ENCODE measurements at regions not wholly inside any gene's neighbourhood (a gene's known extent, or its start where the extent isn't known, plus 50 kb on each side); places are given as distances from the start of the nearest gene placed in this dataset.

GRCh38 chr18:2301316-2301715, 270.0 kb downstream of the METTL4 start:
- no peak for DNase-seq

GRCh38 chr18:2302012-2302411, 269.3 kb downstream of the METTL4 start:
- no peak for DNase-seq

DNA sequence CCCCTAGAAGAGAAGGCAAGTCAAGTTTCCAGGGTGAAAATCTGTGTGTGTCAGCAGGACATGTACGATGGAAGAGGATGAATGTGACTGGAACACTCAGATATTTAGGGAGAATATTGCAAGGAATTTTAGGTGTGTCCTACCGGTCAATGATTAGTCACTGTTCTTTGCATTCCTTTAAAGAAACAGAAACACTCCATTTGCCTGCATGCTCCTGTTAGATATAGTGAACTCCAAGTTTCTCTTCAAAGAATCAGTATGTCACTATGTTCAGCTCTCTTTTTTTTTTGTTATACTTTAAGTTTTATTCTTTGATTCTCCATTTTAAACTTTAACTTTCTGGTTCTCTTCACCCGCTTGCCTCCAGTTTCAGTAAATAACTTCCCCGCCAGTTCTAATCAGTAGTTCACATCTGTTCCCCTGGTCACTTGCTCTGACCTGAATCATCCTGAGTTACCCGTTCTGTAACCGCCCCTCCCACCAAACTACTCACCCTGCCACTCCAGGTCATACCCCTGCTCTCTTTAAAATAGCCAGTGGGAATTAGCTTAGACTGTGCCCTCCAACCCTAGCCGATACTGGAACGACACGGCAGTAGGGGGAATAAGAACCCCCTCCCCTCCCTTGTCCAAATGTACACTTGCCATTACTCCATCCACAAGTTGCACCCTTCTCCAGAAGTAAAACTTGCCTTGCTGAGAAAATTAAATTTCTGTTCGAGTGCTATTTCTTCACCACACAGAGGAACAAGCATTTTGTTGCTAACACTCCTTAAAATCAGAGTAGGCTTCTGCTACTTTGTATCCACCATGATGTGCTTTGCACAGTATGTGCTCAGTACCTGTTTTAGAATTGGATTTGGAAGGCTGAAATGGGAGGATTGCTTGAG, 268.4 kb downstream of the METTL4 start:
- DNase-seq, result no peak

- no peak for DNase-seq
Measured at GRCh38 chr18:2303517-2304238, 267.6 kb downstream of the METTL4 start.

GRCh38 chr18:2304378-2305175, 266.7 kb downstream of the METTL4 start:
- DNase-seq, result no peak

- DNase-seq, result no peak
Measured at GRCh38 chr18:2306606-2307005, 264.7 kb downstream of the METTL4 start.

DNA sequence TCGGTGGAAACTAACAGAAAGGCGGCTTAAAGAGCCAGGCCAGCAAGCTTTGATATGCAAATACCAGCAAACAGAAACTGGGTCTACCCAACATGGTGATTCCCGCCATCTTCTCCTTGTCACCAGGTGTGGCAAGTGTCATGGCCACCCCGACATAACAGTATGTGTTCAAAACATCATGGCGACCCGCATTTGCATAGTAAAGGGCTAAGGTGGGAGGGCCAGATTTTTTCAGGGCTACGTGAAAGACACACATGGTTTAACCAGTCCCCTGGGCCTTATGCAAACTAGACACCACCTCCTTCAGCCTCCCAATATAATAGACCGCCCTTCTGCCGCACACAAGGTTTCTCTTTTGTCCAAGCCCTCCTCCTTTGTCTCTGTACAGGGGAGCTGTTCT, 260.4 kb downstream of the METTL4 start:
- DNase-seq, result no peak

- DNase-seq, result no peak
Measured at GRCh38 chr18:2312440-2312839, 258.9 kb downstream of the METTL4 start.

GRCh38 chr18:2313332-2313731, 258.0 kb downstream of the METTL4 start:
- DNase-seq, result no peak

GRCh38 chr18:2316082-2316750, 255.1 kb downstream of the METTL4 start:
- no peak for DNase-seq

GRCh38 chr18:2316751-2317696, 254.3 kb downstream of the METTL4 start:
- DNase-seq, result no peak

DNA sequence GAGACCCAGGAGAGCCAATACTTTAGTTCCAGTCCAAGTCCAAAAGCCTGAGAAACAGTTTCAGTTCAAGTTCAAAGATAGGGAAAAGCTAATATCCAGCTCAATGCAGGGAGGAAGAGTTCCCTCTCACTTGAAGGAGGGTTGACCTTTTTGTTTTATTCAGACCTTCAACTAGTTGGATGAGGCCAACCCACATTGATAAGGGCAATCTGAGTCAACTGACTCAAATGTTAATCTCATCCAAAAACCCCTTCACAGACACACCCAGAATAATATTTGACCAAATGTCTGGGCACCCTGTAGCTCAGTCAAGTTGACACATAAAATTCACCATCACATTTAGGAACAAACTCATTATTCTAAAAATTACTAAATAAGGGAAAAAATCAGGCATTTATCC, 246.8 kb downstream of the METTL4 start:
- DNase-seq, result no peak

GRCh38 chr18:2325308-2325849, 245.9 kb downstream of the METTL4 start:
- no peak for DNase-seq

DNA sequence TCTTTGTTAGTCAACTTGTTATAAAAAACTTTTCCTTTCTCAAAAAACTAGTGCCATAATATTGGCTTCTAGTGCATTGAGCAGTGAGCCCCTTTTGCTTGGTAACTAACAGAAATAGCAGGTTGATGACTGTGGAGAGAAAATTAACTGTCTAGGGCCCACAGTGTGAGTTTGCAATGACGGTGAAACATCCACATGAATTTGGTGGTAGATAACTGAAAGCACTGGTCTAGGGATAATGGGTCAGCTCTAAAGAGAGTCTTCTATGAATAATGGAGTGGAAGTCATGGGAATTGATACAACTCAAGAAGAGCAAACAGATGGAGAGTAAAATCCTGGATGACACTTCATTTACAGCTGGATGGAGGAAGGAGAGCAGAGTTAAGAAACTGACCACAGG, 245.4 kb downstream of the METTL4 start:
- DNase-seq, result no peak

- no peak for DNase-seq
Measured at GRCh38 chr18:2326999-2327398, 244.3 kb downstream of the METTL4 start.

DNA sequence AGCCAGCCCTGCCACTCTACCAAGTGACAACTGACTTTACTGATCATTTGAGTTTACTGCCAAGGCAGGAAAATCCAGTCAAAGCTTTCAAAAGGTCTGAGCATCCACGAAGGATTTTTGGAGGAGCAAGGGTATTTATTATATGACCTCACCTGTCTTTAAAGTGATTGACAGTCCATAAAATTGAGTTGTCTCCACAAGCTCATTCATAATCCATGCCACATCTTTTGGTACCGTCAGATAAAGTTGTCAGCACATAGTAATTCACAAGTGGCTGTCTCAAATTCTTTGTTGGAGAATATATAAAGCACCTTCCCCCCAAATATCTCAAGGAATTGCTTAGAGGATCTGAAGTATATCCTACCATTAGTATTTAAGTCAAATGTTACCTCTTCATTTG, 240.5 kb downstream of the METTL4 start:
- DNase-seq, result no peak

GRCh38 chr18:2331491-2331890, 239.8 kb downstream of the METTL4 start:
- DNase-seq, result no peak

GRCh38 chr18:2336690-2337392, 234.5 kb downstream of the METTL4 start:
- no peak for DNase-seq

GRCh38 chr18:2337552-2338141, 233.7 kb downstream of the METTL4 start:
- no peak for DNase-seq

DNA sequence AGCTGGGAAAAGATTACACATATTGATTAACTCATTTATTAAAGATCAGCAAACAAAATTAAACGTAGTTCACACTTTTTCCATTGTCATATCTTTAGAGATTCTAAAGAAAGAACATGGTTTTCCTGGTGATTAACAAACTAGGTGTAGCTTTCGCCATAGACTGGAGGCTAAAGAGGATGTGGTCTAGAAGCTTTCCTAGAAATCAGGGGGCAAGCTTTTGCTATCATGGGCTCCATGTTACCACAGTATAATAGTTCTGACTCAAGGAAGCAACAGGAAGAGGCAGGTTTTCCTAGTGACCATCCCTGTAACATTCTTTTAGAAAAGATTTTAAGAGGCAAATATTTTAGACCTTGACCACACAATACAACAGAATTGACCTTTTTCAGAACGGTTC, 232.7 kb downstream of the METTL4 start:
- DNase-seq, result no peak
